BJ (cell line): ENCODE measurements at regions not wholly inside any gene's neighbourhood (a gene's known extent, or its start where the extent isn't known, plus 50 kb on each side); places are given as distances from the start of the nearest gene placed in this dataset.

Experiments used
- CTCF ChIA-PET: fragments of 350-600 bp; formaldehyde crosslinking; extraction: SDS; loops from one replicate; lab custom pipeline; 2021; ENCODE audit warnings: antibody characterized with exemption, inconsistent platforms; lab: Yijun Ruan, JAX
- POLR2A ChIA-PET: fragments of 300-600 bp; sonication (Branson Sonifier 250); formaldehyde crosslinking; extraction: SDS; loops from one replicate; lab custom pipeline; 2021; ENCODE audit warnings: antibody characterized with exemption; lab: Charles Lee
- DNase-seq: peaks from one replicate; pipeline ENCODE4 v3.0.0-alpha.2; 2011; ENCODE audit warnings: low read depth
- H3K27me3 ChIP-seq: 2 replicates; pipeline ENCODE4 v1.6.0; 2011; ENCODE audit warnings: low read length; ENCODE audit not compliant: control insufficient read depth, insufficient read depth
- H3K36me3 ChIP-seq: 2 replicates; pipeline ENCODE4 v1.5.1; 2011; ENCODE audit warnings: low read length; ENCODE audit not compliant: control insufficient read depth, insufficient read depth
- H3K4me3 ChIP-seq: 2 replicates; pipeline ENCODE4 v1.5.1; 2011; ENCODE audit warnings: low read depth, mild to moderate bottlenecking, control low read depth, low read length
- TF ChIP-seq, protein P1 (sequence below): IDR thresholded peaks from 2 replicates; pipeline ENCODE4 v1.5.1; 2011; ENCODE audit warnings: low read depth, mild to moderate bottlenecking, control low read depth, inconsistent platforms, low read length, moderate library complexity; ENCODE audit not compliant: insufficient read depth

DNA sequence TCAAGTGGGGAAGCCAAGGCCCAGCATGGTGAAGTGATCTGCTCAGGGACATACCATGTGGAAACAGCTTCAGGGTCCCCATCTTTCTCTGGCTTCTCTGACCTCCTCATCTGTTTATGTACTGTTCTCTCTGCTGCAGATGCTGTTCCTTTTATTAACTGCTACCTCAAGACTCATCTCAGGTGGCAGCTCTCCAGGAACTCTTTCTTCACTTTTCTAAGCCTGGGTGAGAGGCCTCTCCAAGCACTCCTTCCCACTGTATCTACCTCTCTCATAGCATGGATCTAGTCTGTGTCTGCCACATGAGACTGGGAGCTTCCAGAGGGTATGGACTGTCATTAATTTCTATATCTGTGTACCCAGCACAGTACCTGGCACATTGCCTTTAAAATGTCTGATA lies 73.4 kb upstream of the PPM1J start:
- ChIA-PET POLR2A (no interaction called here), CTCF (interaction anchor here (0.8 to 1.7 kb wide), 3 partner anchors 16 to 73 kb away, joined by 3 to 6 read pairs (median 4); partner anchors contain the start of gene PPM1J)
- Histone ChIP-seq H3K36me3 (no peaks in the 10 kb centered on the region), H3K4me3 (no peak overlapping the region), H3K27me3 (no peaks in the 10 kb centered on the region)
- DNase-seq, result no peak
- TF ChIP-seq, protein P1, sequence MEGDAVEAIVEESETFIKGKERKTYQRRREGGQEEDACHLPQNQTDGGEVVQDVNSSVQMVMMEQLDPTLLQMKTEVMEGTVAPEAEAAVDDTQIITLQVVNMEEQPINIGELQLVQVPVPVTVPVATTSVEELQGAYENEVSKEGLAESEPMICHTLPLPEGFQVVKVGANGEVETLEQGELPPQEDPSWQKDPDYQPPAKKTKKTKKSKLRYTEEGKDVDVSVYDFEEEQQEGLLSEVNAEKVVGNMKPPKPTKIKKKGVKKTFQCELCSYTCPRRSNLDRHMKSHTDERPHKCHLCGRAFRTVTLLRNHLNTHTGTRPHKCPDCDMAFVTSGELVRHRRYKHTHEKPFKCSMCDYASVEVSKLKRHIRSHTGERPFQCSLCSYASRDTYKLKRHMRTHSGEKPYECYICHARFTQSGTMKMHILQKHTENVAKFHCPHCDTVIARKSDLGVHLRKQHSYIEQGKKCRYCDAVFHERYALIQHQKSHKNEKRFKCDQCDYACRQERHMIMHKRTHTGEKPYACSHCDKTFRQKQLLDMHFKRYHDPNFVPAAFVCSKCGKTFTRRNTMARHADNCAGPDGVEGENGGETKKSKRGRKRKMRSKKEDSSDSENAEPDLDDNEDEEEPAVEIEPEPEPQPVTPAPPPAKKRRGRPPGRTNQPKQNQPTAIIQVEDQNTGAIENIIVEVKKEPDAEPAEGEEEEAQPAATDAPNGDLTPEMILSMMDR, result no peak

DNA sequence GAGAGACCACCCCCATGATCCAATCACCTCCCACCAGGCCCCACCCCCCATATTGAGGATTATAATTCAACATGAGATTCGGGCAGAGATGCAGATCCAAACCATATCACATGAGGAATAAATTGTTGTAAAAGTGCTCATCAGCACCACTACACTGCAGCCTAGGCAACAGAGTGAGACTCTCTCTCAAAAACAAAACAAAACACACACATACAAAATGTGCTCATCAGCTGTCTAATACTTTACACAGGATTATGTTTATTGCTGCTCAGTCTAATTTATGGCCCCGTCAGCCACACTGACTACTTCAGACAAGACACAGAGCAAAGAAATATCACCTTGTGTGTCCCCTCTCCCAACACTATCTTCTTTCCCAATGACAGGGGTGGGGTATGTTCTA lies 72.9 kb upstream of the PPM1J start:
- H3K36me3 ChIP-seq, result no peaks in the 10 kb centered on the region
- CTCF ChIA-PET, result interaction anchor here (1.2 to 1.7 kb wide), 2 partner anchors 43 to 72 kb away, joined by 3 to 6 read pairs; partner anchors contain the start of gene PPM1J
- DNase-seq, result no peak
- no peaks in the 10 kb centered on the region for H3K27me3 ChIP-seq
- H3K4me3 ChIP-seq, result no peak overlapping the region
- POLR2A ChIA-PET, result no interaction called here
- TF ChIP-seq, protein P1, result no peak

DNA sequence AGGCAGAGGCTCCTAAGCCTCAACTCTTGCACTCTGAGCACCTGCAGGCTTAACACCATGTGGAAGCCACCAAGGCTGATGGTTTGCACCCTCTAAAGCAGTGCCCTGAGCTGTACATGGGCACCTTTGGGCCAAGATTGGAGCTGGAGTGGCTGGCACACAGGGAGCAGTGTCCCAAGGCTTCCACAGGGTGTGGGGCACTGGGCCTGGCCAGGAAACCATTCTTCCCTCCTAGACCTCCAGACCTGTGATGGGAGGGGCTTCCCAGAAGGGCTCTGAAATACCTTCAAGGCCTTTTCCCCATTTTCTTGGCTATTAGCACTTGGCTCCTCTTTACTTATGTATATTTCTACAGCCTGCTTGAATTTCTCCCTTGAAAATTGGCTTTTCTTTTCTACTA lies 67.9 kb upstream of the PPM1J start:
- CTCF ChIA-PET, result no interaction called here
- TF ChIP-seq, protein P1, result no peak
- Histone ChIP-seq H3K27me3 (0 out of 2 replicates have a peak, but pooled peaks cover 2% of the 10 kb centered on the region), H3K4me3 (no peak overlapping the region), H3K36me3 (no peaks in the 10 kb centered on the region)
- POLR2A ChIA-PET, result no interaction called here
- no peak for DNase-seq

DNA sequence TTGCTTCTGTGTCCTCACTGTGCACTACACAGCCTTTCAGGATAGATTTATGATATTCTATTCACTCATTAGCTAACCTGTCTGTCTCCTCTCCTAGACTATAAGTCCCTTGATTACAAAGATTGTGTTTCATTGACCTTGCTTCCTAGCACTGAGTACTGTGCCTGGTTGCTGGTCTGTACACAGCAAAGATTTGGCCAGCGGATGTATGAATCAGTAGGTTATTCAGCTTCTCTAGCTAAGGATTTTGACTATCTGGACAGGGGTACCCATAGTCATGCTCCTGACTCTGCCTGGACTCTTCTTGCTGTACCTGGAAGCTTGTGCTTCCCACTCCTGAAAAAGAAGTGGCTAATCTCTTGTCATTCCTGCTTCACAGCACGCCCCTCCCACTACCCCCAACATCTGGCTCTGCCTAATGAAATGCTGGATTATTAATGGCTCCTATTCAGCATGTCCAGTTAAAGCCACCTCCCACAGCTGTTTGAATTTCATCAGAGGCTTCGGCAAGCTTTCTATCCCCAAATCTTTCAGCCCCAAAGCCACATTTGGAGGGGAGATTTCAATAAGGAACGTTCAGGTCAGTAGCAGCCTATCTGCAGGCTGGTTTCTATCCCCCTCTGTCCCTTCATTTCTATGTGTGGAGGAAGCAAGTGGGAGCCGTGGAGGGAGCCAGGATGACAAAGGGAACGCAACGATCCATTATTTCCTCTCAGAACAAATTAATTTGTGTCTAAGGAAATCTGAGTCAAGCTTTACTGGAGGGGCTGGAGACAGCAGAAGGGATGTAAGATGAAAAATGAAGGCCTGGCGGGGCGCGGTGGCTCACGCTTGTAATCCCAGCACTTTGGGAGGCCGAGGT lies 64.8 kb upstream of the PPM1J start:
- Histone ChIP-seq H3K36me3 (no peaks in the 10 kb centered on the region), H3K27me3 (0 out of 2 replicates have a peak, but pooled peaks cover 2% of the 10 kb centered on the region), H3K4me3 (no peak overlapping the region)
- TF ChIP-seq, protein P1, result no peak
- POLR2A ChIA-PET, result no interaction called here
- CTCF ChIA-PET, result interaction anchor here (0.7 to 1.7 kb wide), 4 partner anchors 24 to 293 kb away, joined by 3 to 6 read pairs (median 4); partner anchors contain the start of gene LRIG2
- no peak for DNase-seq

DNA sequence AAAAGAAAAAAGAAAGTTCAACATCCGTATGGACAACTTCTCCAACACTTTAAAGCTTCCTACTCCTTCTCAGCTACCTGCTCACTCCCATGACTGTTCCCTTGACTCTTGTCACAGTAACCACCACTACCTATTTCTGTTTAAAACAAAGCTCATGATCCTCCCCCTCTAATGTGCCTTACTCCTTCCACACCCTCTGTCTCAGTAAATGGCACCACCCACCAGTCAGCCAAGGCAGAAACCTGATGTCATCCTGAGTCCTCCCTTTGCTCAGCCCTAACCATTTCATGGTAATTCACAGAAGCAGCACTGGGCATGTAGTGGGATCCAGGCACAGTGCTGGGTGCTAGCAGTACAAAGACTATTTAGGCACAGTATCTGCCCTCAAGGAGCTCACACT lies 63.0 kb upstream of the PPM1J start:
- Histone ChIP-seq H3K4me3 (no peak overlapping the region), H3K36me3 (no peaks in the 10 kb centered on the region), H3K27me3 (0 out of 2 replicates have a peak, but pooled peaks cover 2% of the 10 kb centered on the region)
- TF ChIP-seq, protein P1, result no peak
- no peak for DNase-seq
- ChIA-PET CTCF (interaction anchor here (0.9 kb wide), 1 partner anchor 59 kb away, joined by 3 read pairs; a partner anchor contains a TSS), POLR2A (no interaction called here)
